Glomerular visceral epithelial cell (primary cell): ENCODE measurements at regions not wholly inside any gene's neighbourhood (a gene's known extent, or its start where the extent isn't known, plus 50 kb on each side); places are given as distances from the start of the nearest gene placed in this dataset.
A peak's percentile ranks its signal among the peaks of the same experiment; 100 is the strongest.

Experiments
- DNase-seq: peaks from one replicate; pipeline ENCODE4 v3.0.0-alpha.2; 2016; ENCODE audit errors: extremely low spot score

DNA sequence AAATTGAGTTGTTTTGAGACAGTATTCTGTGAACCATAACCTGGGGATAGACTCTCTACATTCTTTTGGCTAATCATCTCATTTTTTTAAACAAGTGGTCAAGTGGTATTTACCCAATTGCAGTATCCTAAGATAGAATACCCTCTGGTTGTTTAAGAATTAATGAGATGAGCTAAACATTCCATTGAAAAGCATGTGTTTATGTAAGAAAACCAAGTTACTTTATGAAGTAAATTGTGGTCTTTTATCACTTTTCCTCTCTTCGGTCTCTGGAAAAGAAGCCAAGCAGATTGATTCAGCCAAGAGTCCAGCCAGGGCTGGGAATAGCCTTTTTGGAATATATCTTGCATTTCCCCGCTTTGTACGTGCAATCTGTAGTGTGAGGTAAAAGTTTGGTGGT is 185.7 kb upstream of the TOPAZ1 start:
- DNase-seq = peak; percentile 11

DNA sequence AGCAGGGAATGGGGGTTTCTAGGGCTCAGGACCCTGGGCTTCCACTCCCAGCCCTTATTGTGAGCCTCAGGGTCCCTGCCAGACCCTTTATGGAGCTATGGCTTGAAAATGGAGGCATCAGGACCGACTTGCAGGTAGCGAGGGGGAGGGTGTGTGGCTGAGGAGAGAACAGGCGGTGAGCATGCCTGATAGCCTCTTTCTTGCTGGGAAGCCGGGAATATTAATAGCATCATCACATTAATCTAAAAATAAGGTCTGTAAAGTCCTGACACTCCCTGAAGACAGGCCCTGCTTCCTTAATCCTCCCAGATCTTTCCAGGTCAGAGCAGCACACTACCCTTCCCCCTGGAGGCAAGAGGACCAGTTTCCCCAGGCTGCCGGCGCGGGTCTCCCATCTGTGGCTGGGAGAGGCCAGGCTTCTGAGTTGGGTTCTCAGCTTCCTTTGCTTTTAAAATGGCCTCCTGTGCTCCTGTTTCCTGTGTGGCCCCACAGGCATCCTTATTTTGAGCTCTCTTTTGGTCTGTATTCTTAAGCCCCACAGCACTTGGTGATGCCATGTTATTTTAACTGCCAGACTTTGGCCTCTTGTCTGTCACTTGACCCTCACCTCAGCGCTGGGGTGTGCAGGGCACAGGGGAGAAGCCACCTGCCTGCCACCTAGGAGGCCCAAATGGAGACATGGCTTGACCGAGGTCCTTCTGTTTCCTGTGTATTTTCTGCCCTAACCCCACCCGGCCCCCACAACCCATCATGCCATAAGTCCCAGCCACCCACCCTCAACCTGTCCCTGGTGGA is 185.0 kb upstream of the TOPAZ1 start:
- no peak for DNase-seq

DNA sequence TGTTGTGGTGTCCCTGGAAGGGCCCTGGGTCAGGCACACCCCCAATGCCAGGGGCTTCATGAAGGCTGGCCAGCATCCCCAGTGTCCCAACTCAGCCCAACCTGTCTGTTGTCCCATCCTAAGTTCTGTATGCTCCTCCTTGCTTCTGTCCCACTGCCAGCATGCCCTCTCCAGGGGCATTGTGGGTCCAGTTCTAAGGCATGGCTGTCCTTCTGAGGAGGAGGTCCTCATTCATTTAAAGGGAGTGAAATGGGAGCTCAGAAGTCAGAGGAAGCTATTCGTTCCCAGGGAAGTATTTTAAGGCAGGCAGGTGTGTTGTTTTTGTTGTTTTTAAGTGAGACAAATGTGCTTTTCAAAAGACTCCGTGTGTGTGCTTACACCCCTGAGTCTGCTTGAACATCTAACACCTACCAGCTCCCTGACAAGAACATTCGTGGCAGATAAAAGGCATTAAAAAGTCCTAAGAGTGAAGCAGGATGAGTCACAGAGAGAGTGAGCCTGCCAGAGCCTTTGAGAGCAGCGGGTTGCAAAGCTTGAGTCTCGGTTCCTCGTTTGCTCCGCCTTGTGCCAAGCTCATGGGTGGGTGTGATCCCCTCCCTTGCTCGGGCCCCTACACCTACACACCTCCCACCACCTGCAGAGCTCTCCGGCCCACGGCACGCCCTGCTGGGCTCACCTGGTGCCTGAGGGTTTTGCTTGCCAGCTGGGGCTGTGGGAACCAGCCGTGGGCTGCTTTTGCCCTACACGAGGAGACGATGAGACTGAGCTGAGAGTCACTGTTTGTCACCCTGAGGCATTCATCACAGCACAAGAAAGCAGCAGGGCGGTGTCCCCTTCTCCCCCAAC is 183.4 kb upstream of the TOPAZ1 start:
- peak; percentile 37 for DNase-seq

DNA sequence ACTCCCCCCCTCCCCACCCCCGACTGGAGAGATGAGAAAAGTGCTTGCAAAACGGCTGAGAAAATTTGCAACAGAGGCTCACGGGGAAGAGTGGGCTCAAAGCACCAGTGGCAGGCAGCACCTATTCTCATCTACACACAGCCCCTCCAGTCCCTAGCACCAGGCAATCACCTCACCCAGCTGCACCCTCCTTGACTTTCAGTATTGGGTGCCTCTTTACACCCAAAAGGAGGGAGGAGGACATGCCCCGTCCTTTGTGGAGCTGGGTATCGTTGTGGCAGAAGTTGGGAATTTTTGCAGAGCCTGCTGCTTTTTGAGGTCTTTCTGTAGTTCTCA is 182.8 kb upstream of the TOPAZ1 start:
- DNase-seq = no peak

DNA sequence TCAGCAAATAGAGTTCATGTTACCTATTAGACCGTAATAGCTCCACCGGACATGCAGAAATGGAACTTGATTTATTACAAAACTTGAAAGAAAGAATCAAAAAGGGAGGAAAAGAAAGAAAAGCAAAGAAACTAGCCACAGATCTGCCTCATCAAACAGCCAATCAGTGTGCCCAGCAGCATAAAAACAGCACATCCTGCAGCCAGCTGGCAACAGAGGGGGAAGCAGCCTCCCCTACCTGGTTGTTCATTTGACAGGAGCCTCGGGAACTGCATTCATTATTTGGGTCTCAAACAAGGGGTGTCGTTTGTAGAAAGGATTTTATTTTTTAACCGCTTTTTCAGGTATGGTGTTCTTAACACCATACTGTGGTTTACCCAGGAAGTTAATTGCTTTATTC is 181.5 kb upstream of the TOPAZ1 start:
- DNase-seq = no peak

DNA sequence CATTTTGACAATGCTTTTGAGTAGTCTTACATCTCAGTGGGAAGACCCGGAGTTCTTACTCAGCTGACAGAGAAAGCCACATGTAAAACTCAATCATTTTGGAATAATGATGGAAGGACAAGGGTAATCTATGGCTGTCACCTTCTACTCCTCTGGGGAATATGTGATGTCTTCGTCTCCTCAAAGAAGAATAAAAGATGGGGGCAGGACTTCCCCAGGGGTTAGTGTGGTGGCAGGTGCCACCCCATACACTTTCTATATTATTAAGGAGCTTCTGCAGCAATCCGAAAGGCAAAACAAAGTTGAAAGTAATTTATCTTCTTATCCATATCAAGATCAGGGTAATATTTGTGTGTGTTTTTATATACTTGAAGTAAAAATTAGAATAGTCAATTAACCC is 180.4 kb upstream of the TOPAZ1 start:
- no peak for DNase-seq

DNA sequence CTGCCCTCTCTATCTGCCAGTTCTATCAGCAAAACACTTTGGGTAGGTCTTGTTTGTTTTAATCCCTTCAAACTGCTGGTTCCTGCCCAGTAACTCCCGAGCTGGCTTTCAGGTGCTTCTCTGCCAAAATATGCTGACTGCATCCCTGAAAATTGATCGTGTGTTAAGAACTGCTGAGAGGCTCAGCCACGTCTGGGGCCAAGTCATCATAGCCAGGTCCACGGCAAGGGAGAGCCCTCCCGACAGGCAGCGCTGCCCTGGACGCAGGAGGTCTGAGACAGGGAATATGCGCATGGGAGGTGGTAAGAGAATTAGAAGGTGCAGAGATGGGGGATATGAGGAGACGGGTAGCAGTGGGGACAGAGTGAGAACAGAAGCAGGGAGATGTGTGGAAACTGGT is 179.7 kb upstream of the TOPAZ1 start:
- no peak for DNase-seq

DNA sequence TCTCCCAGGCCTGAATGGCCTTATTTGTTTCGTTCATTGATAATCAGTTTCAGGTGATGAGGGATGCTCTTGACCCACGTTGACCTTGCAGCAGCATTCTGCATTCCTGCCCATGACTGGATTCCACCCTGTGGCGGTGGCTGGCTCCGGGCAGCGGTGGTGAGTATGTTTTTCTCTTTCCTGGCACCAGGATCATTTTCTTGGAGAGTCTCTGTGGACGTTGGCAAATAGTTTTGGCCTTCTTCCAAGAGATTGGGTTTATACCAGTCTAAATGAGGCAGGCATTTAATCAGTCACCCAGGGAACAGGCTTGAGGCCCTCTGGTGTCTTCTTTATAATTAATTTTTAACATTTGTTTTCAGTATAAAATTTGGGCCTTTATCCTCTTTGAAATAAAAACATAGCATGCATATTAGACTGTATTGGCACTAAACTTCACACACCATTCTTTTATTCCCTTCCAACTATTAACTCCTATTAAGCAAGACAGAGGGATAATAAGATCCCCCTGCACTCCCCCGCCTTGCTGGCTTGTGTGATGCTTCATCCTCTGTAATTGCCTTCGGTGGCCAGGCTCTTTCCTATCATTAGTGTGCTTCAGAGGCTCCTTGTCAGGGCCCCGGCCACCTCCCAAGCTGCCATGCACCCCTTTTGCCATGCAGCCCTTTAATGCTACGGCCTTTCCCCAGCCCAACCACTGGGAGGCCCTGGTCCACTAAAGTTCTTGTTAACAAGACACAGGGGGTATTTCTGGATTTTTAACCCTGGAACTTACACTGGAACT is 176.2 kb upstream of the TOPAZ1 start:
- DNase-seq = peak; percentile 75

DNA sequence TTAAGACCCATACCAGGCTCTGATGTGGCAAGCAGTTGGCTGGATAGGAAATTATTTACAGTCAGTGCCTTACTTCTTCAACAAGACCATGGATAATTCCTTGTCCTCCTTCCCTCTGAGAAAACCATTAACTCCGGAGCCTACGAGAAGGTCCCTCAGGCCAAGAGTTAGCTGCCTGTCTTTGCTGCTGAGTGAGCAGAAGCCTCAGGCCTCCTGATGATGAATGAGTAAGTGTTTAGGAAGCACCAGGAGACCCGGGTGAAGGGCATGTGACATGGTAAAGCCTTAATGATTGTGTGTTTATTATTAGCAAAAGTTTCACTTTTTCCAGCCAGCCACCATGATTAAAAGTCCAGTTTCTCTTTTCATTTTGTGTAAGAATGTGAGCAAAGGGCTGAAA is 174.9 kb upstream of the TOPAZ1 start:
- DNase-seq = peak; percentile 30

DNA sequence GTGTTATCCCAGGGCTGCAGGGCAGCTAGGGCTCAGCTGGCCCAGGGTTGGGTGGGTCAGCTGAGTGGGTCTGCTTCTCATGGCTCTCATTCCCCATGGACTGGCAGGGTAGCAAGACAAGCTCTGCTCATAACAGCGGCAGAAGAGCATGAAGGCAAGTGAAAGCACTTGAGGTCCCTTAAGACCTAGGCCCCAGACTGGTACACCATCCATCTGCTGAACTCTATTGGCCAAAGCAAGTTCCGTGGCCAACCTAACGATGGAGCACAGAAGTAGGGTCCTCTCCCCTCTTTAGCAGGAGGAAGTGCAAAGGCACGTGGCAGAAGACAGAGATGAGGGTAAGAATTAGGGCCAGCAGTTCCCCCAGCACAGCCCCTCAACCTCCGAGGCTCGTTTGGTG is 174.3 kb upstream of the TOPAZ1 start:
- no peak for DNase-seq

DNA sequence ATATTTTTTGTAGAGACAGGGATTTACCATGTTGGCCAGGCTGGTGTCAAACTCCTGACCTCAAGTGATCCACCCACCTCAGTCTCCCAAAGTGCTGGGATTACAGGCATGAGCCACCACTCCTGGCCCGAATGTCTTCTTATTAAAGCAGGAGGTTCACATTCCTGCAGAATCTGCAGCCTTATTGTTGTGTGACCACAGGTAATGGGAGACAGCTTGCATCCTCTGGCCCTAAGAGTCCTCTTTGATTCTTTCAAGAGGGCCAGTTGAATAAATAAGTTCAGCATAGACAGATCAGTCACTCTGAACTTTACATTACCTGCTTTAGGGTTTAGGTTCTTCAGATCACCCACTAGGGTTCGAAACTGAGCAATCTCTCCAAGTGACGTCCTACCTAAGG is 172.9 kb upstream of the TOPAZ1 start:
- DNase-seq = no peak

DNA sequence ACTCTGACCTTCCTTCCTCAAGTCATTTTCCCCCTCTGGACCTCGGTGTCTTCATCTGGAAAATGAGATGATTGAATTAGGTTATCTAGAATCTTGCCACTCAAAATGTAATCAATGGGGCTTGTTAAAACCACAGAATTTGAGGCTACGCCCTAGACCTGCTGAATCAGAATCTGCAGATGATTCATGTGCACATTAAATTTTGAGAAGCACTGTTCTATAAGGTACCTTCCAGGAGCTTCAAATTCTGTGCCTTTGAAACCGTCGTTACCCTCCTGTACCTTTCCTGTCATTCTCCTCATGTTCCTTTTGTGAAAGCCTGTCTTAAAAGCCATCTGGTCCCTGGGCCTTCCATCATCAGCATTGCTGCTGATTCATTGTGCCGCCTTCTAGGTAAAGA is 172.4 kb upstream of the TOPAZ1 start:
- DNase-seq = no peak

DNA sequence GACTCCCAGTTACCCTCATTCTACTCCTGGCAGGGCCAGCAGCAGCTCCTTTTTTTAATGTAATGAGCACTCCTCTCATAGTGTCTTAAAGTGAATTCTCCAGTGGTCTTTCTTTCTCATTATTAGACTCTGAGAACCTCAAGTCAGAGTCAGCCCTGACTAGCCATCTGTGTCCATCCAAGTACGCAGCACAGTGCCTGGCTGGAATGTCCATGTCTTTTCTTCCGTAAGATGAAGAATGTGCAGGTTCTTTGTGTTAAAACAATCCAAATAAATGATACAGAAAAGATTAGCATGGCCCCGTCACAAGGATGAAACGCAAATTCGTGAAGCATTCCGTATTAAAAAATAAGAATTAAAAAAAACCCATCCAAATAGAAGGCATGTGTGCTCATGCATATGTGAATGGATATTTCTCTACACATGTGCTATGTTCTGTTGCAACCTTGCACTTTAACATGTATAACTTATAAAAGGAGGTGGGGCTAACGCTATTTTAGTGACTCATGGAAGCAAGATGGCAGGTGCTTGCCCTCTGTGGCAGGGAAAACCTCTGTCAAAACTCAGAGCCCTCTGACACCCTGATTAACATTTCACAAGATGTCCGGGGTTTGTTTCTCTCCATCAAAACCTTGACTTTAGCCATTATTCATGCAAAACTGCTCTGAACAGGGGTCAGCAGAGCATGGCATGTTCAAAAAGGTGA is 170.7 kb upstream of the TOPAZ1 start:
- DNase-seq = no peak

DNA sequence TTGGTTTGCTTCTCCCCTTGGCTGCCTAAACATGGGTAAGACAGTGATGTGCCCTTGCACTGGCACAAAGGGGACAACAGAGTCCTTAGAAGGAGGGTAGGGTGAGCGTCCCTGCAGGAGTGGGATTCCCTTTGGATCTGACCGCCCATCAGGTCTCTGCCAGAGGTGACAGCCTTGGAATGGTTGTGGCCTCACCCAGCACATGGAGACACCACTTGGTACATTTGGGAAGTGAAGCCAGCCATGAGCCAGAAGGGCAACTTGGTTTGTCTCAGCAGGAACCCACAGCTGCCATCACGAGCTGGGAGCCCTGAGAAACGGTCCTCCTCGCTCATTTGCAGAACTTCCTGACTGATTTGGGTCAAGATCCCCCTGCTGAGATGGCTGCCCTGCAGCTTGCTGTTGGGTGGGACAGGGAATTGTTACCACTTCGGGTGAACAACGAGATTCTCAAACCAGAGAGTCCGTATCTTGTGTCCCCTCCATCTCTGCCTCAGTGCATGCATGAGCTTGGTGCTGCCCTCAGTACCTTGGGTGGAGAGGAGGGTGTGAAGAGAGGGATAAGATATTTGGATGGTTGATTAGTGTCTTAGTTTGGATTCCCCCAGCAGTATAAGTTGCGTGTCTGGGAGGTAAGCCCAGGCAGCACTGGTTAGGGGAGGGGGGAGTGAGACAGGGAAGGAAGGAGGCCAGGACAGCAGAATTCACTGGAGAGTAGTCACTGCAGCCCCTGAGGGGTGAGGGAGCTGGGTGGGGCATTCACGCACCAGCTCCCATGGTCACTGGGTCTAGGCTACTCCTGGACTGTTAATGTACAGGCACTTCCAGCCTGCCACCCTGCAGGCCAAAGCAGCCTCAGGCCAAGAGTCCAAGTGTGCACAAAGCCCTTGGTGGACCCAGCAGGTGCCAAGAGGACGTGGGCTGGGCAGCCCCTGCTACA is 168.8 kb upstream of the TOPAZ1 start:
- no peak for DNase-seq

DNA sequence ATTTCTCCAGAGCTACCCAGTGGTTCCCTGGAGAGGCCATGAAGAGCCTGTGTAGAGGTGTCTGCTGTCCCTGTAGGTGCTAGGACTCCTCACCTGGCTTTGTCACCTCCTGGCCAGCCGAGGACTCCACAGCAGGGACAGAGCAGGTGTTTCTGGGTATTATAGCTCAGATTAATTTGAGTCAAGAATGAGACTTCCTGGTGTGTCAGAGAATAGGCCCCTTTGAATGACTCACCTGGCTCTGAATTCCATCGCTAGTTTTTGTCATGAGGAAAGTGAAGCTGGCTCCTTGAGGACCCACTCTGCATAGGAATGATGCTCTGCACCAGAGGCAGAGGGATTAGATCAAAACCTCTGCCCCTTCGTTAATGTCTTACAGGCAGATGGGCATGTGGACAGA is 167.5 kb upstream of the TOPAZ1 start:
- DNase-seq = peak; percentile 9

DNA sequence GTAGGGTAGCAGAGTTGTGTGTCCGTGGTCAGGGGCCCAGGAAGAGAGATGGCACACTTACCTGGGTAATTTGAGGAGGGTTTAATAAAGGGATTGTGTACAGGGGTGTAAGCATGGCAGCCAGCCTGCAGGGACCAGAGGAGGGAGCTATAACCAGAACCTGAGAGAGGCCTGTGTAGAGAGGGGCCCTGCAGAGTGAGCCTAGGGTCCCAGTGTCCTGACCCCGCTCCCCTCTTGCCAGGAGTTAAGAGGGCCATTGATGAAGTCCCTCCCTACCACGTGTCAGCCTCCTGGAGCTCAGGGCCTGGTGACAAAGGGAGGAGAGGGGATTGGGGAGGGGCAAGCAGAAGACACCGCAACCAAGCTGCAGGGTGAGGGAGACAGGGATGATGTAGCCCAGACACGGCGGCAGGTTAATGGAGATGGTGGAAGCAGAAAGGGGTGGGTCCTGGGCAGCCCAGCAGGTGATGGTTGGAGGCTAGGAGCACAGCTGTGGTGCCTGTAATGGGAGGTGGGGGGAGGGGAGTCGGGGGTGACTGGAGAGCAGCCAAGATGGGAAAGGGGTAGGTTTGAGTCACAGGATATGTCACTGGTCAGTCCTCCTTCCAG is 165.4 kb upstream of the TOPAZ1 start:
- DNase-seq = peak; percentile 45

DNA sequence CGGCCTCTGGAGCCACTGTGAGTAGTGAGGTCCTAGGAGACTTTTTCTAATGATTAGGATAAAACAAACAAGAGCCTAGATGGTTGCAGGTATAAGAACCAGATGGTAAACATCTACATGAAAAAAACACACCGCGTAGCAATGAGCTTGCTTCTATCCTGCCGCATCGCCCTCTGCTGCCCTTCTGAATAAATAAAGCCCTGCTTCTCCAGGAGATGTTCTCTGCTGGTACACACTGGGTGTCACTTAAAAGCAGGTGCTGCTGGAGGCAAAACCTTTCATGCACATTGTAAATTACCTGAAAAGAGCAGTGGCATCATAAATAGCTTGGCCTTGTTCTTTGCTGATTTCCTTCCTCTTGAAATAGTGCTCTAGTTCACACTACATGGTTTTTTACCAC is 164.4 kb upstream of the TOPAZ1 start:
- no peak for DNase-seq

DNA sequence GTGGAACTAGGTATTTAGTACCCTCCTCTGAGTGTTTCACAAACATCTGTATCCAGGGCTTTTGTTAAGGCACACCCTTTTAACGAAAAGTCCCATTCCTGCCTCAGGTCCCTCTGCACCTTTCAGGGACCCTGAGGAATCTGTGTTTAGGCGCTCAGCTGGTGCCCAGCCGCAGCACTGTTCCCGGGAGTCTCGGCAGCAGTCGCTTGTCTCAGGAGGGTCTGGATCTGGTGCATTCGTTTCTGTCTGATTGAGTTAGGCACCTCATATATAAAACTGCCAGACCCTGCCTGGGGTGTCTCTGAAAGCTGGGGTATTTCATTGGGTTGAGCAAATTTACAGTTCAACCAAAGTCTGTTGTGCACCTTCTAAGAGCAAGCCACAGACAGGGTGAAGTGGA is 162.8 kb upstream of the TOPAZ1 start:
- DNase-seq = no peak

DNA sequence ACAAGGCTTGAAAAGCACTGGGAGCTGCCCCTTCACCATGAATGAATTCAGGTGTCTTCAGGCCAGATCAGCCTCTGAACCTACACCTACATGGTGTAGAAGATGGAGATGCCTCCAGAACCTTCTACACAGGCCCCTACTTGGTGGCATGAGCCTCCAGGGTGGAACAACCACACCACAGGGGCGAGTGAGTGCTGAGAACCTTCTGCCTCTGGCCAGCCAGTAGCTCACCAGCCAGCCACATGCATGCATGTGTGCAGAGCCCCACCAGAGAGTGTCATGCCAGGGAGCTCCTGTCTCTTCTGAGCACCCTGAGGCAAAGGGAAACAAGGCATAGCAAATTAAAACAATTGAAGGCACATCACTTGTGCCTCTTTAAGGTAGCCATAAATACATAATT is 161.8 kb upstream of the TOPAZ1 start:
- DNase-seq = no peak

DNA sequence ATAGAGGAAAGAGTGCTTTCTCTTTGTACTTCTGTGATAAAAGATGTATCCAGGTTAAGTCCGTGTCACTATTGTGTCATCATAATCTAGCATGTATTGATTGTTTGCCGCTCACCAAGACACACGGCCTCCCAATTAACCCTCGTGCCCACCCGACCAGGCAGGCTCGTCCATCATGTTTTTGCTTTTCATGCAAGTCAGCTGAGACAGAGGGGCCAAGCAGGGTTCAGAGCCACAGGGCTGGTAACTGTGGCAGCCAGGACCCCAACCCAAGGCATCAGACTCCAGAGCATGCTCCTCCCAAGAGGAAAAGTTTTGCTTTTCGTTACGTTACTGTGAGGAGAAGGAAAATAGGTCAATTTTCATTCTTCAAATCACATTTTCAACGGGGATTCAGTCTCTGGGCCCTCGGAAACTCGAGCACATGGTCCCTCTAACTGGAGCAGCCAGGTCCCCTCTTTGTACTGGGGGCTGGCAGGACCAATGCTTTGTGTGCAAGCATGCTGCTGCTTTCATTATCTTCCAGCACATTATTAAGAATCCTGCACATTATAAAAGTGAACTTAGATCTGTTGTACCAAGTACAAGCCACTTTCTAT is 161.1 kb upstream of the TOPAZ1 start:
- DNase-seq = no peak
